Endothelial cell of umbilical vein (primary cell): ENCODE measurements at regions not wholly inside any gene's neighbourhood (a gene's known extent, or its start where the extent isn't known, plus 50 kb on each side); places are given as distances from the start of the nearest gene placed in this dataset.

Experiments
- BruUV-seq: library from RNA; stranded (reverse); fragments of 400-500 nt; replicated peaks from 2 replicates; lab custom pipeline; 2021; lab: Mats Ljungman, UMichigan
- CTCF ChIA-PET: fragments of 300-600, 350-600 bp; sonication (Branson Sonifier 250); formaldehyde crosslinking; loops from one replicate; lab custom pipeline; 2021; ENCODE audit warnings: antibody characterized with exemption, inconsistent platforms; lab: Charles Lee
- POLR2A ChIA-PET: fragments of 300-600, 350-600 bp; sonication (Branson Sonifier 250); formaldehyde crosslinking; loops from one replicate; lab custom pipeline; 2021; ENCODE audit warnings: antibody characterized with exemption, inconsistent platforms; lab: Charles Lee
- DNase-seq: peaks from one replicate; pipeline ENCODE4 v3.0.0-alpha.2; 2011; ENCODE audit warnings: low read depth, low spot score
- FAIRE-seq: peaks from 2 replicates; lab custom pipeline; 2011; peaks lifted over from hg19 to GRCh38; lab: Jason Lieb, UNC
- H2AFZ ChIP-seq: 2 replicates; pipeline ENCODE4 v1.6.0; 2012; ENCODE audit warnings: low read depth, low read length, control low read depth, inconsistent platforms
- H3K27ac ChIP-seq: 2 replicates; pipeline ENCODE4 v1.5.1; 2011; ENCODE audit warnings: low read depth, mild to moderate bottlenecking, control low read depth, low read length, moderate library complexity; ENCODE audit not compliant: insufficient read depth
- H3K27me3 ChIP-seq, 2 experiments: 2 replicates each; pipeline versions ENCODE4 v1.6.0 to v1.6.1; 2011; ENCODE audit warnings: low read length in 2 of 2, mixed read lengths in 1 of 2; ENCODE audit not compliant: control insufficient read depth in 2 of 2, insufficient read depth in 2 of 2
- H3K36me3 ChIP-seq, 2 experiments: 2 replicates in 1 of 2; 3 replicates in 1 of 2; pipeline ENCODE4 v1.5.1; 2011; ENCODE audit warnings: low read length in 2 of 2, mild to moderate bottlenecking in 1 of 2, moderate library complexity in 1 of 2; ENCODE audit not compliant: control insufficient read depth in 2 of 2, insufficient read depth in 2 of 2; ENCODE audit errors: extremely low read depth in 1 of 2
- H3K4me1 ChIP-seq: 3 replicates; pipeline ENCODE4 v1.5.1; 2011; ENCODE audit warnings: mild to moderate bottlenecking, low read length; ENCODE audit not compliant: control insufficient read depth, insufficient read depth; ENCODE audit errors: extremely low read depth
- H3K4me2 ChIP-seq: 2 replicates; pipeline ENCODE4 v1.6.1; 2011; ENCODE audit warnings: low read length, control low read depth, mixed read lengths; ENCODE audit not compliant: insufficient read depth
- H3K4me3 ChIP-seq, 3 experiments: fragments of 200-600 bp in 1 of 3; sonication (generic), shearing (Covaris generic) in 1 of 3; replicated peaks in 1 of 3; 2 replicates each; pipeline ENCODE4 v1.5.1; 2011 to 2016; ENCODE audit warnings: control low read depth in 3 of 3, low read length in 3 of 3, mild to moderate bottlenecking in 2 of 3, inconsistent platforms in 1 of 3, low read depth in 1 of 3, moderate library complexity in 1 of 3; ENCODE audit not compliant: insufficient read depth in 1 of 3
- H3K79me2 ChIP-seq: 2 replicates; pipeline ENCODE4 v1.6.0; 2012; ENCODE audit warnings: low read length, inconsistent platforms; ENCODE audit not compliant: control insufficient read depth, insufficient read depth
- H3K9ac ChIP-seq: replicated peaks from 2 replicates; pipeline ENCODE3; 2011; ENCODE audit warnings: low read length, control low read depth; ENCODE audit not compliant: insufficient read depth; ENCODE audit errors: extremely low read depth
- H3K9me1 ChIP-seq: replicated peaks from 3 replicates; pipeline ENCODE4 v1.6.0; 2011; ENCODE audit warnings: mild to moderate bottlenecking, low read length; ENCODE audit not compliant: control insufficient read depth, insufficient read depth; ENCODE audit errors: extremely low read depth
- H3K9me3 ChIP-seq: replicated peaks from 2 replicates; pipeline ENCODE4 v1.5.1; 2012; ENCODE audit warnings: low read length, inconsistent platforms; ENCODE audit not compliant: control insufficient read depth, insufficient read depth
- H4K20me1 ChIP-seq: replicated peaks from 2 replicates; pipeline ENCODE3; 2011; ENCODE audit warnings: mild to moderate bottlenecking, low read length; ENCODE audit not compliant: control insufficient read depth, insufficient read depth; ENCODE audit errors: extremely low read depth
- EZH2 ChIP-seq: IDR thresholded peaks from 2 replicates; pipeline ENCODE4 v1.6.1; 2012; ENCODE audit warnings: borderline replicate concordance, low read depth, mild to moderate bottlenecking, moderate library complexity, low read length, inconsistent platforms; ENCODE audit not compliant: severe bottlenecking
- FOS ChIP-seq: IDR thresholded peaks from 2 replicates; pipeline ENCODE4 v1.6.1; 2011; ENCODE audit warnings: mild to moderate bottlenecking, low read length, moderate library complexity, borderline replicate concordance; ENCODE audit not compliant: insufficient read depth
- GATA2 ChIP-seq: IDR thresholded peaks from 2 replicates; pipeline ENCODE4 v1.7.0; 2011; ENCODE audit warnings: low read depth, mild to moderate bottlenecking, moderate library complexity, mixed read lengths, low read length; ENCODE audit not compliant: insufficient read length, insufficient read depth
- JUN ChIP-seq: IDR thresholded peaks from 2 replicates; pipeline ENCODE4 v1.6.1; 2011; ENCODE audit warnings: borderline replicate concordance, low read depth; ENCODE audit not compliant: insufficient read length, insufficient read depth
- MYC ChIP-seq: IDR thresholded peaks from one replicate; pipeline ENCODE4 v1.6.1; 2011; ENCODE audit warnings: mild to moderate bottlenecking, low read depth, low read length
- POLR2A ChIP-seq: IDR thresholded peaks from 2 replicates; pipeline ENCODE4 v1.6.1; 2012; ENCODE audit warnings: low read depth, mild to moderate bottlenecking, control low read depth, low read length
- POLR2AphosphoS5 ChIP-seq: IDR thresholded peaks from 2 replicates; pipeline ENCODE4 v1.6.1; 2012; ENCODE audit warnings: low read depth, mild to moderate bottlenecking, control low read depth, low read length, moderate library complexity; ENCODE audit not compliant: insufficient read depth
- dilution Hi-C: fragments of 300-500 bp; cut with MboI; formaldehyde crosslinking; loops from one replicate; pipeline ENCODE4 v1.15.0; 2019; ENCODE audit warnings: low sequenced_read_pairs; ENCODE audit not compliant: extremely low pct_ligation_motif_present
- intact Hi-C: fragments of 100-400 bp; cut with micrococcal nuclease; formaldehyde crosslinking; loops from one replicate; pipeline ENCODE4 v1.10.0; 2022
- TF ChIP-seq, protein P1 (sequence below), 2 donors: IDR thresholded peaks; 1 replicate in 1 of 2; 2 replicates in 1 of 2; pipeline ENCODE4 v1.5.1; 2011; ENCODE audit warnings: low read length in 2 of 2, mild to moderate bottlenecking in 2 of 2, moderate library complexity in 2 of 2, control low read depth in 1 of 2, inconsistent platforms in 1 of 2, low read depth in 1 of 2; ENCODE audit not compliant: insufficient read depth in 1 of 2; ENCODE audit errors: extremely low read depth in 1 of 2
- TF ChIP-seq, protein P2 (sequence below): IDR thresholded peaks from 2 replicates; pipeline ENCODE4 v1.6.1; 2011; ENCODE audit not compliant: insufficient read depth, insufficient read length

DNA sequence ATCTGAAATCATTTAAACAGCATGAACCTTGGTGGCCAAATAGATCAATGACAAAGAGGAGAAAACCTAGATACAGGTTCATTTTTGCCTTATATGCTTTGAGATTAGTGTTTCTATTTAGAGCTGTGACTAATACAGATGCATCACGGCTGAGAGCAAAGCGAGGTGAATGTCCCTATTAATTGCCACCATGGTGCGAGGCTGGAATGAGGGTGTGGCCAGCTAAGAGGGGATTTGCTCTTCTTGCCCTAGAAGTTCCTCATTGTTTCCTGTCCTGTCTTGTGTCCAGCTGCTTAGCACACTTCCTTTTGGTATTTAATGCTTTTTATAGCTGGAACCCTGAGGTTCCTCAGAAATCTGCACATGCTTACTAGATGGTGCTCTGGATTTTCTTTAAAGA, 339.1 kb upstream of the RGMA start:
- POLR2A ChIA-PET, result no interaction called here

More for the DNA sequence above, 339.1 kb upstream of the RGMA start:
- Histone ChIP-seq H3K36me3 (no peaks in the 10 kb centered on the region), H2AFZ (no peak overlapping the region), H3K4me1 (no peaks in the 10 kb centered on the region), H3K9me1 (no peaks in the 10 kb centered on the region), H3K9ac (no peak overlapping the region), H3K27ac (no peak overlapping the region), H3K27me3 (no peaks in the 10 kb centered on the region), H3K9me3 (peaks cover 5% of the 10 kb centered on the region), H3K4me3 (no peak overlapping the region), H3K79me2 (no peaks in the 10 kb centered on the region), H3K4me2 (no peak overlapping the region), H4K20me1 (no peaks in the 10 kb centered on the region)
- no TSS peak for BruUV-seq
- CTCF ChIA-PET, result no interaction called here
- intact Hi-C loops, result no loop called here
- FAIRE-seq (no peak), DNase-seq (no peak)
- TF ChIP-seq JUN, result no peak
- TF ChIP-seq, protein P1, sequence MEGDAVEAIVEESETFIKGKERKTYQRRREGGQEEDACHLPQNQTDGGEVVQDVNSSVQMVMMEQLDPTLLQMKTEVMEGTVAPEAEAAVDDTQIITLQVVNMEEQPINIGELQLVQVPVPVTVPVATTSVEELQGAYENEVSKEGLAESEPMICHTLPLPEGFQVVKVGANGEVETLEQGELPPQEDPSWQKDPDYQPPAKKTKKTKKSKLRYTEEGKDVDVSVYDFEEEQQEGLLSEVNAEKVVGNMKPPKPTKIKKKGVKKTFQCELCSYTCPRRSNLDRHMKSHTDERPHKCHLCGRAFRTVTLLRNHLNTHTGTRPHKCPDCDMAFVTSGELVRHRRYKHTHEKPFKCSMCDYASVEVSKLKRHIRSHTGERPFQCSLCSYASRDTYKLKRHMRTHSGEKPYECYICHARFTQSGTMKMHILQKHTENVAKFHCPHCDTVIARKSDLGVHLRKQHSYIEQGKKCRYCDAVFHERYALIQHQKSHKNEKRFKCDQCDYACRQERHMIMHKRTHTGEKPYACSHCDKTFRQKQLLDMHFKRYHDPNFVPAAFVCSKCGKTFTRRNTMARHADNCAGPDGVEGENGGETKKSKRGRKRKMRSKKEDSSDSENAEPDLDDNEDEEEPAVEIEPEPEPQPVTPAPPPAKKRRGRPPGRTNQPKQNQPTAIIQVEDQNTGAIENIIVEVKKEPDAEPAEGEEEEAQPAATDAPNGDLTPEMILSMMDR (IDR thresholded peaks at IDR 0.05; ENCODE audit: extremely low read depth in 1 of 2, insufficient read depth in 1 of 2, low read depth in 1 of 2, low read length in 2 of 2), result no peak
- no peak for TF ChIP-seq POLR2AphosphoS5
- TF ChIP-seq, protein P2, sequence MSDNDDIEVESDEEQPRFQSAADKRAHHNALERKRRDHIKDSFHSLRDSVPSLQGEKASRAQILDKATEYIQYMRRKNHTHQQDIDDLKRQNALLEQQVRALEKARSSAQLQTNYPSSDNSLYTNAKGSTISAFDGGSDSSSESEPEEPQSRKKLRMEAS, result no peak
- TF ChIP-seq POLR2A, result no peak
- no peak for TF ChIP-seq MYC
- TF ChIP-seq EZH2, result no peak
- no peak for TF ChIP-seq FOS
- no peak for TF ChIP-seq GATA2
- dilution Hi-C loops, result no loop called here
